KMS-11 (cell line): ENCODE measurements at regions not wholly inside any gene's neighbourhood (a gene's known extent, or its start where the extent isn't known, plus 50 kb on each side); places are given as distances from the start of the nearest gene placed in this dataset.

Experiments
- H2AFZ ChIP-seq: fragments of 200-600 bp; sonication (generic); 2 replicates; pipeline ENCODE4 v1.6.1; 2016; ENCODE audit warnings: antibody characterized with exemption, mixed run types, low read depth
- H3K27ac ChIP-seq: fragments of 200-600 bp; sonication (generic); 2 replicates; pipeline ENCODE4 v1.6.1; 2016; ENCODE audit warnings: mild to moderate bottlenecking, mixed run types
- H3K27me3 ChIP-seq: fragments of 200-600 bp; sonication (generic); 2 replicates; pipeline ENCODE4 v1.6.1; 2017; ENCODE audit warnings: mild to moderate bottlenecking, low read depth, mixed run types, moderate library complexity; ENCODE audit not compliant: insufficient read depth
- H3K36me3 ChIP-seq: fragments of 200-600 bp; sonication (generic); 2 replicates; pipeline ENCODE4 v1.6.1; 2017; ENCODE audit warnings: mild to moderate bottlenecking, mixed run types; ENCODE audit not compliant: insufficient read depth
- H3K4me1 ChIP-seq: fragments of 200-600 bp; sonication (generic); 2 replicates; pipeline ENCODE4 v1.6.1; 2016; ENCODE audit warnings: mild to moderate bottlenecking, low read depth, mixed run types; ENCODE audit not compliant: poor library complexity, severe bottlenecking
- H3K4me2 ChIP-seq: fragments of 200-600 bp; sonication (generic); 2 replicates; pipeline ENCODE4 v1.7.0; 2016; ENCODE audit warnings: mild to moderate bottlenecking, mixed run types
- H3K4me3 ChIP-seq: fragments of 200-600 bp; sonication (generic); IDR thresholded peaks from 2 replicates; pipeline ENCODE4 v1.6.1; 2017; ENCODE audit warnings: low read depth, low read length, mixed read lengths; ENCODE audit not compliant: insufficient read depth
- H3K79me2 ChIP-seq: fragments of 200-600 bp; sonication (generic); 2 replicates; pipeline ENCODE4 v1.6.1; 2016; ENCODE audit warnings: low read depth, mixed run types; ENCODE audit not compliant: insufficient read depth
- H3K9ac ChIP-seq: fragments of 200-600 bp; sonication (generic); 2 replicates; pipeline ENCODE4 v1.6.1; 2016; ENCODE audit warnings: mild to moderate bottlenecking, mixed run types
- H4K20me1 ChIP-seq: fragments of 200-600 bp; sonication (generic); 2 replicates; pipeline ENCODE4 v1.6.1; 2016; ENCODE audit warnings: mild to moderate bottlenecking, mixed run types; ENCODE audit not compliant: insufficient read depth
- TF ChIP-seq, protein P1 (sequence below): fragments of 200-600 bp; sonication (generic); conservative IDR thresholded peaks from 2 replicates; pipeline ENCODE4 v1.6.1; 2017; ENCODE audit warnings: low read depth, mild to moderate bottlenecking, antibody characterized with exemption, low read length, moderate library complexity, mixed read lengths

DNA sequence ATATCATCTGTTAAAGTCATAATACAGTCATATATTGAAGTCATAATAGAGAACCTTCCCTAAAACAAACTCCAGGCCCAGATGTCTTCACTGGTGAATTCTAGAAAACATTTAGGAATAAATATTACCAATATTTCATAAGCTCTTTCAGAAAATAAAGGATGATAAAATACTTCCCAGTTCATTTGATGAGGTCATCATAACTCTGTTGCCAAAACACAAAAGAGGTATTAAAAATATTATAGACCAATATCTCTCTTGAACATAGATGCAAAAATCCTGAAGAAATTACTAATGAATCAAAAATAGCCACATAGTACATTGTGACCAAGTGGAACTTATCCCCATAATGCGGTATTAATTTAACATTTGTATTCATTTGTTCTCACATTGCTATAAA lies 132.4 kb upstream of the ZP4 start:
- Histone ChIP-seq H3K4me1 (no peaks in the 10 kb centered on the region), H3K27ac (no peak overlapping the region), H3K4me3 (no peak overlapping the region), H3K27me3 (no peaks in the 10 kb centered on the region), H3K9ac (no peak overlapping the region), H3K36me3 (no peaks in the 10 kb centered on the region), H2AFZ (no peak overlapping the region), H4K20me1 (no peaks in the 10 kb centered on the region), H3K79me2 (no peaks in the 10 kb centered on the region), H3K4me2 (no peak overlapping the region)
- TF ChIP-seq, protein P1, sequence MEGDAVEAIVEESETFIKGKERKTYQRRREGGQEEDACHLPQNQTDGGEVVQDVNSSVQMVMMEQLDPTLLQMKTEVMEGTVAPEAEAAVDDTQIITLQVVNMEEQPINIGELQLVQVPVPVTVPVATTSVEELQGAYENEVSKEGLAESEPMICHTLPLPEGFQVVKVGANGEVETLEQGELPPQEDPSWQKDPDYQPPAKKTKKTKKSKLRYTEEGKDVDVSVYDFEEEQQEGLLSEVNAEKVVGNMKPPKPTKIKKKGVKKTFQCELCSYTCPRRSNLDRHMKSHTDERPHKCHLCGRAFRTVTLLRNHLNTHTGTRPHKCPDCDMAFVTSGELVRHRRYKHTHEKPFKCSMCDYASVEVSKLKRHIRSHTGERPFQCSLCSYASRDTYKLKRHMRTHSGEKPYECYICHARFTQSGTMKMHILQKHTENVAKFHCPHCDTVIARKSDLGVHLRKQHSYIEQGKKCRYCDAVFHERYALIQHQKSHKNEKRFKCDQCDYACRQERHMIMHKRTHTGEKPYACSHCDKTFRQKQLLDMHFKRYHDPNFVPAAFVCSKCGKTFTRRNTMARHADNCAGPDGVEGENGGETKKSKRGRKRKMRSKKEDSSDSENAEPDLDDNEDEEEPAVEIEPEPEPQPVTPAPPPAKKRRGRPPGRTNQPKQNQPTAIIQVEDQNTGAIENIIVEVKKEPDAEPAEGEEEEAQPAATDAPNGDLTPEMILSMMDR, result no peak

DNA sequence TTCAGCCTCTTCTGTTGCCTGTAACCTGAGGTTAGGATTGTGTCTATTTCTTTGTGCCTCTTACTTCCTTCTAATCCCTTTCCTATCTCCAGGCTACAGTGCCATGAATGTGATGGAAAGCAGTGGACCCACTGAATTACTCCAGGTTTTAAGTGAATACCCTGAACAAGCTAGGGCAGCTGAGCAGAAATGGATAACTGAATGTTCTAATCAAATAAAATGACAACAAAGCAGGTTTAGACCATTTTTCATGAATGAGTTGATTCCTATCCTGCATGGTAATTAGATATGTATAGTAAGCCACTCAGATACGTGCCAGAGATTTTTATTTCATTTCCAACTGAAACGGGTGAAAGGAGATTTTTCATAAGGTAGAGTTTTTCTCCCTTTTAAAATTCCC lies 127.5 kb upstream of the ZP4 start:
- no peak overlapping the region for H2AFZ ChIP-seq
- H3K9ac ChIP-seq, result no peak overlapping the region
- TF ChIP-seq, protein P1, result no peak
- H3K79me2 ChIP-seq, result no peaks in the 10 kb centered on the region
- H3K4me3 ChIP-seq, result no peak overlapping the region
- no peaks in the 10 kb centered on the region for H3K4me1 ChIP-seq
- H3K27me3 ChIP-seq, result no peaks in the 10 kb centered on the region
- H4K20me1 ChIP-seq, result no peaks in the 10 kb centered on the region
- H3K27ac ChIP-seq, result no peak overlapping the region
- no peaks in the 10 kb centered on the region for H3K36me3 ChIP-seq
- no peak overlapping the region for H3K4me2 ChIP-seq

DNA sequence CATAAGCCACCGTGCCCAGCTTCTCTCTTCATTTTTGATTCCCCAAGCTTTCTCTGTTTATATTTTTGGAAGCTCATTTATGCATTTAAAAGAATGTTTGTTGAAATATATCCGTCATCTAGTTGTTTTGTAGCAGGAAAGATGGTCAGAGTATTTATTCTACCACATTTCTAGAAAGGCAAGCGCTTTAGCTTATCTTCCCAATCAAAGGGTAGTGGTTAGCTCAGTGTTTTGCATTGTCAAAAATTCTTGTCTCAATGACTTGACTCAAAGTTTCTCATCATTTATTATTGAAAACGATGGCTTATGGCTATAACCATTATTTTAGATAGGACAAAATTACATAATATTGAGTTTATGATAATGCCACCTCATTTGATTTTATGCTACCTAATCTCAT lies 116.1 kb upstream of the ZP4 start:
- no peaks in the 10 kb centered on the region for H4K20me1 ChIP-seq
- no peak overlapping the region for H2AFZ ChIP-seq
- no peak overlapping the region for H3K4me3 ChIP-seq
- H3K9ac ChIP-seq, result no peak overlapping the region
- no peaks in the 10 kb centered on the region for H3K4me1 ChIP-seq
- H3K36me3 ChIP-seq, result no peaks in the 10 kb centered on the region
- TF ChIP-seq, protein P1, result no peak
- H3K27me3 ChIP-seq, result no peaks in the 10 kb centered on the region
- no peak overlapping the region for H3K4me2 ChIP-seq
- no peaks in the 10 kb centered on the region for H3K79me2 ChIP-seq
- H3K27ac ChIP-seq, result no peak overlapping the region

DNA sequence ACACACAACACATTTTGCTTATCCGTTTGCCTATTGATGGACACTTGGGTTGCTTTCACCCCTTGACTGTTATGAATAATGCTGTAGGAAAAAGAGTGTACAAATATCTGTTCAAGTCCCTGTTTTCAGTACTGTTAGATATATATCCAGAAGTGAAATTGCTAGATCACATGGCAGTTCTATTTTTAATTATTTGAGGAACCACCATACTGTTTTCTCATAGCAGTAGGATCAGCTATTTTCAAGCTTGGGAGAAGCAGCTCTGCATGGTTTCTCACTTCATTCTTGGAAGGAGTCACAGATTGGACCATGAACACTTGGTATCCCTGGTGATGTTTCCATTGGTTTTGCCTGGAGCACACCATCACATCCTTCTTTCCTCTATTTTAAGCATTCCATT lies 114.4 kb upstream of the ZP4 start:
- H2AFZ ChIP-seq, result no peak overlapping the region
- no peak overlapping the region for H3K4me2 ChIP-seq
- TF ChIP-seq, protein P1, result no peak
- no peak overlapping the region for H3K27ac ChIP-seq
- H4K20me1 ChIP-seq, result no peaks in the 10 kb centered on the region
- no peaks in the 10 kb centered on the region for H3K36me3 ChIP-seq
- no peaks in the 10 kb centered on the region for H3K4me1 ChIP-seq
- H3K27me3 ChIP-seq, result no peaks in the 10 kb centered on the region
- no peak overlapping the region for H3K9ac ChIP-seq
- H3K4me3 ChIP-seq, result no peak overlapping the region
- H3K79me2 ChIP-seq, result no peaks in the 10 kb centered on the region

DNA sequence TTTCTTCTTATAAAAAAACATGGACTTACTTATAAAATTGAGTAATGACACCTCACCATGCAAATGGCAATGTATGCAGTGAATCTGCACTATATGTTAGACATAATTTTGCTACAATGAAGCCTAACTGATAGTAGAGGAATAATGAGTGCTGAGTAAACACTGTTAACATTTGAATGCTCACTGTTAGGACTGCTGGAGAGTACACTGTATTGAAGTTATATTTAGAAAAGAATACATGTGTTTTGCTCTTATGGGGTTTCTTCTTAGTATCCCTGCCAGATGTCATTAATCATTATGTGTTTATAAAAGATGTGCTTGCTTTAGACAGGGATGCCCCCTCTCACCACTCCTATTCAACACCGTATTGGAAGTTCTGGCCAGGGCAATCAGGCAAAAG lies 111.1 kb upstream of the ZP4 start:
- no peak overlapping the region for H2AFZ ChIP-seq
- no peaks in the 10 kb centered on the region for H3K4me1 ChIP-seq
- H3K36me3 ChIP-seq, result no peaks in the 10 kb centered on the region
- no peak overlapping the region for H3K27ac ChIP-seq
- no peak overlapping the region for H3K4me3 ChIP-seq
- TF ChIP-seq, protein P1, result no peak
- H3K27me3 ChIP-seq, result no peaks in the 10 kb centered on the region
- H3K79me2 ChIP-seq, result no peaks in the 10 kb centered on the region
- H3K9ac ChIP-seq, result no peak overlapping the region
- no peak overlapping the region for H3K4me2 ChIP-seq
- H4K20me1 ChIP-seq, result no peaks in the 10 kb centered on the region
